Activated naive CD8-positive, alpha-beta T cell treated with anti-CD3 and anti-CD28 coated beads, Interleukin-2, amount 50 U/mL, for 24 hours (primary cell): ENCODE measurements at regions not wholly inside any gene's neighbourhood (a gene's known extent, or its start where the extent isn't known, plus 50 kb on each side); places are given as distances from the start of the nearest gene placed in this dataset.

ENCODE experiments used
- ATAC-seq: fragments of 150-1000 bp; cut with Tn5 transposase; one replicate; pipeline ENCODE4 v1.10.0; 2021
- DNase-seq: peaks from one replicate; pipeline ENCODE4 v3.0.0; 2021
- H3K27ac Mint-ChIP-seq: one replicate; pipeline ENCODE4 v1.8.0; 2021; ENCODE audit warnings: mild to moderate bottlenecking, mixed read lengths
- H3K27me3 Mint-ChIP-seq: one replicate; pipeline ENCODE4 v1.8.0; 2021; ENCODE audit warnings: mixed read lengths
- H3K36me3 Mint-ChIP-seq: one replicate; pipeline ENCODE4 v1.8.0; 2021; ENCODE audit warnings: low read depth, mixed read lengths
- H3K4me1 Mint-ChIP-seq: one replicate; pipeline ENCODE4 v1.8.0; 2021; ENCODE audit warnings: mixed read lengths
- H3K4me3 Mint-ChIP-seq: one replicate; pipeline ENCODE4 v1.8.0; 2021; ENCODE audit warnings: mild to moderate bottlenecking, moderate library complexity, mixed read lengths
- H3K9me3 Mint-ChIP-seq: one replicate; pipeline ENCODE4 v1.8.0; 2021; ENCODE audit warnings: mixed read lengths

DNA sequence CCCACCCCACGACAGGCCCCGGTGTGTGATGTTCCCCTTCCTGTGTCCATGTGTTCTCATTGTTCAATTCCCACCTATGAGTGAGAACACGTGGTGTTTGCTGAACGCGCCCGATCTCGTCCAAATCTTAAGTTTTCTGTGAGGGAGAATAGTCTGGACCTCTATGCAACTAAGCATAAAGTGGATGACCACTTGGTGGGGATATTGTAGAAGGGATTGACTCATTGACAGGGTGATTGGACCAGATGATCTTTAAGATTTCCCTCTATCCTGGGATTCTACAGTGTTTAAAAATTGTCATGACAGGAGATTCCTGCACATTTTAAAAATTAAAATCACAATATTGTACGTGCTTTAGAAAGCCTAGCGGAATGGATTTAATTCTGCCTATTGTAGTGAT lies 141.3 kb downstream of the TRMT11 start:
- ATAC-seq: no peak
- Mint-ChIP-seq H3K4me3 (no peak overlapping the region), H3K27me3 (no peaks in the 10 kb centered on the region), H3K4me1 (no peaks in the 10 kb centered on the region), H3K27ac (no peak overlapping the region), H3K9me3 (no peaks in the 10 kb centered on the region), H3K36me3 (peaks cover 18% of the 10 kb centered on the region)
- DNase-seq: no peak

- ATAC-seq: no peak
- H3K4me1 Mint-ChIP-seq: no peaks in the 10 kb centered on the region
- H3K4me3 Mint-ChIP-seq: no peak overlapping the region
Observed at GRCh38 chr6:126131246-126131645, 144.9 kb downstream of the TRMT11 start.

DNA sequence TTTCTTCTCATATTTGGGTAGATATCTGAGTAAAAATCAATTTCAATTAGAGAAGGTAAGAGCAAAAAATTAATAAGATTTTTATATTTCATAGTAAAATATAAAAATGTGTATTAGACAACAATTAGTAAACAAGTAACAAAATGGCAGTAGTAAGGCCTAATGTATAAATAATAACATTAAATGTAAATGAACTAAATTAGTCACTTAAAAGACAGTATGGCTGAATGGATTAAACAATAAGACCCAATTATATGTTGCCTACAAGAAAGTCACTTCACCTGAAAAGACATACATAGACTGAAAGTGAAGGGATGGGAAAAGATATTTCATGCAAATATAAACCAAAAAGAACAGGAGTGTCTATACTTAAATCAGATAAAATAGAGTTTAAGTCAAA lies 147.6 kb downstream of the TRMT11 start:
- no peaks in the 10 kb centered on the region for H3K27me3 Mint-ChIP-seq
- DNase-seq (no peak), ATAC-seq (no peak)
- peaks cover 25% of the 10 kb centered on the region for H3K36me3 Mint-ChIP-seq
- no peak overlapping the region for H3K4me3 Mint-ChIP-seq
- no peak overlapping the region for H3K27ac Mint-ChIP-seq
- peaks cover 22% of the 10 kb centered on the region for H3K9me3 Mint-ChIP-seq
- no peaks in the 10 kb centered on the region for H3K4me1 Mint-ChIP-seq

More at GRCh38 chr6:126131246-126131645, 144.9 kb downstream of the TRMT11 start:
- no peak for DNase-seq
- Mint-ChIP-seq H3K27ac (no peak overlapping the region), H3K36me3 (peaks cover 25% of the 10 kb centered on the region), H3K27me3 (no peaks in the 10 kb centered on the region), H3K9me3 (peaks cover 18% of the 10 kb centered on the region)

GRCh38 chr6:126134491-126134890 lies 148.2 kb downstream of the TRMT11 start:
- H3K9me3 Mint-ChIP-seq: peaks cover 22% of the 10 kb centered on the region
- DNase-seq (no peak), ATAC-seq (no peak)
- no peaks in the 10 kb centered on the region for H3K4me1 Mint-ChIP-seq
- no peak overlapping the region for H3K27ac Mint-ChIP-seq
- peaks cover 25% of the 10 kb centered on the region for H3K36me3 Mint-ChIP-seq
- no peak overlapping the region for H3K4me3 Mint-ChIP-seq
- no peaks in the 10 kb centered on the region for H3K27me3 Mint-ChIP-seq

- ATAC-seq (no peak), DNase-seq (no peak)
- H3K27ac Mint-ChIP-seq: no peak overlapping the region
- no peaks in the 10 kb centered on the region for H3K4me1 Mint-ChIP-seq
- no peak overlapping the region for H3K4me3 Mint-ChIP-seq
- H3K9me3 Mint-ChIP-seq: peaks cover 8% of the 10 kb centered on the region
- no peaks in the 10 kb centered on the region for H3K36me3 Mint-ChIP-seq
- H3K27me3 Mint-ChIP-seq: no peaks in the 10 kb centered on the region
Observed at GRCh38 chr6:126140015-126140414, 153.7 kb downstream of the TRMT11 start.

DNA sequence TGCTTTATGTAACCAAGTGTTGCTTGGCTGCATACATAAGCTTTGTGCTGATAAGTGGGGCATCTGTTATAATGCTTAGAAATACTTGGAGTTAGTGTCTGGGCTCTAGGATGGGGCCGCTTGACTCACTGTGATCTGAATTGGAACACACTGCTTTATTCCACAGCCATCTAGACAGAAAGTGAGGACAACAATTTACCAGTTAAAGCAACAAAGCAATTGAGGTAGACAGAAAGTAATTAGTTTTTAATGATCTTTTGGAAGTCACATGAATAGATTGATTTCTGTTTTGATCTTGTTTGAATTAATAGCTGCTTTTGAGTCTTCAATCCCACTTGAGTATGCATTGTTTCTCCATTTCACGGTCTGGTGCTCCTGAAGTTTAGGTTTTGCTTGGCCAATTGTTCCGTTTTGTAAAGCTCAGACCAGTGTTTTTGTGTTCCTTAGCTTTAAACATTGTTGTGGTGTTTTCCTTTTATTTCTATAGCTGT lies 157.5 kb downstream of the TRMT11 start:
- ATAC-seq (no peak), DNase-seq (no peak)
- no peak overlapping the region for H3K4me3 Mint-ChIP-seq
- no peaks in the 10 kb centered on the region for H3K27me3 Mint-ChIP-seq
- H3K9me3 Mint-ChIP-seq: no peaks in the 10 kb centered on the region
- no peak overlapping the region for H3K27ac Mint-ChIP-seq
- no peaks in the 10 kb centered on the region for H3K36me3 Mint-ChIP-seq
- H3K4me1 Mint-ChIP-seq: no peaks in the 10 kb centered on the region

GRCh38 chr6:126145351-126145750 lies 159.0 kb downstream of the TRMT11 start:
- no peaks in the 10 kb centered on the region for H3K4me1 Mint-ChIP-seq
- H3K27me3 Mint-ChIP-seq: no peaks in the 10 kb centered on the region
- ATAC-seq: no peak
- no peak overlapping the region for H3K27ac Mint-ChIP-seq
- no peak for DNase-seq
- no peak overlapping the region for H3K4me3 Mint-ChIP-seq
- H3K9me3 Mint-ChIP-seq: no peaks in the 10 kb centered on the region
- no peaks in the 10 kb centered on the region for H3K36me3 Mint-ChIP-seq

- no peak for ATAC-seq
- no peak overlapping the region for H3K4me3 Mint-ChIP-seq
- H3K27me3 Mint-ChIP-seq: no peaks in the 10 kb centered on the region
- H3K4me1 Mint-ChIP-seq: no peaks in the 10 kb centered on the region
- no peak for DNase-seq
- H3K36me3 Mint-ChIP-seq: no peaks in the 10 kb centered on the region
- no peaks in the 10 kb centered on the region for H3K9me3 Mint-ChIP-seq
- no peak overlapping the region for H3K27ac Mint-ChIP-seq
Observed at GRCh38 chr6:126147291-126147815, 161.0 kb downstream of the TRMT11 start.

GRCh38 chr6:126148853-126149252 lies 162.5 kb downstream of the TRMT11 start:
- Mint-ChIP-seq H3K9me3 (no peaks in the 10 kb centered on the region), H3K27me3 (no peaks in the 10 kb centered on the region), H3K4me1 (no peaks in the 10 kb centered on the region), H3K4me3 (no peak overlapping the region), H3K36me3 (no peaks in the 10 kb centered on the region), H3K27ac (no peak overlapping the region)
- no peak for ATAC-seq
- no peak for DNase-seq

- DNase-seq: no peak
- no peaks in the 10 kb centered on the region for H3K9me3 Mint-ChIP-seq
- H3K36me3 Mint-ChIP-seq: no peaks in the 10 kb centered on the region
- H3K27me3 Mint-ChIP-seq: no peaks in the 10 kb centered on the region
- no peak overlapping the region for H3K4me3 Mint-ChIP-seq
- peaks cover 5% of the 10 kb centered on the region for H3K4me1 Mint-ChIP-seq
- ATAC-seq: no peak
- no peak overlapping the region for H3K27ac Mint-ChIP-seq
Observed at GRCh38 chr6:126152372-126152745, 166.0 kb downstream of the TRMT11 start.

DNA sequence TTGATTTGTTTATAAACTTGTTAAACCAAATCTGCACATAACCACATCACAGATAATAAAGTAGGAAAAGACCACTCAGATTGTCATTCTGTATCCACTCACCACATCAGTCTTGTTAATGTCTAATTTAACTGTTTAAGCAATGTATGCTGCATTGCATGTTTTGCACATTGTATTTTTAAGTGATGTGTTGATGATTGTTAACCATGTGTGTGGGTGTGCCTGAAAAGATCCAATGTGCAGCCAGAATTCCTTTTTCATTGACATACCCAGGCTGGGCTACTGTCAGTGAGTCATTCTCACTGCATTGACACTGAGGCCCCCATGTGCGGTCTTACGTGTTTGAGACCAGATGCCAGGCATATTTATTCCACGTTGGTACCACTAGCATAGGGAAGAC lies 167.3 kb downstream of the TRMT11 start:
- no peaks in the 10 kb centered on the region for H3K27me3 Mint-ChIP-seq
- no peak overlapping the region for H3K4me3 Mint-ChIP-seq
- ATAC-seq (no peak), DNase-seq (no peak)
- no peaks in the 10 kb centered on the region for H3K9me3 Mint-ChIP-seq
- no peak overlapping the region for H3K27ac Mint-ChIP-seq
- H3K36me3 Mint-ChIP-seq: no peaks in the 10 kb centered on the region
- peaks cover 5% of the 10 kb centered on the region for H3K4me1 Mint-ChIP-seq

- Mint-ChIP-seq H3K27me3 (no peaks in the 10 kb centered on the region), H3K9me3 (no peaks in the 10 kb centered on the region), H3K4me1 (peaks cover 5% of the 10 kb centered on the region), H3K4me3 (no peak overlapping the region), H3K27ac (no peak overlapping the region), H3K36me3 (peaks cover 2% of the 10 kb centered on the region)
- no peak for ATAC-seq
- no peak for DNase-seq
Observed at GRCh38 chr6:126156973-126157372, 170.6 kb downstream of the TRMT11 start.

DNA sequence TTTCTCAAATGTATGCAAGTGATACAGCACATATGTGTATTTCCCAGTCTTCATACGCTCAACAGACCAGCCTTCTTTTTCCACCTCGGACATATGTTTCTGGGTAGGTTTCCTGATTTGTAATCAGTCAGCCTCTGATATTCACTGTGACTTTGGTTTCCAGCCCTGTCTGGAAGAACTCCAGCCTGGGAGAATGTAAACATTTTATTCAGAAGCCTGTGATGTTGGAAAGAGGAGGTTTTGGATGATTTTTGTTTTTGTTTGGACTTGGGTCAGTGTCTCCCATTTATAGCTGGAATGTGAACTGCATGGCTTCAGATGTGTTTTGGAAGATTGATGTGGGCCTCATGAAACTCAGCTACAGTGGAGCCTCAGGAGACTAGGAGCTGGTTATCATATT lies 172.2 kb upstream of the CENPW start:
- Mint-ChIP-seq H3K27ac (no peak overlapping the region), H3K9me3 (peaks cover 12% of the 10 kb centered on the region), H3K27me3 (no peaks in the 10 kb centered on the region), H3K36me3 (peaks cover 11% of the 10 kb centered on the region), H3K4me1 (no peaks in the 10 kb centered on the region), H3K4me3 (no peak overlapping the region)
- ATAC-seq (no peak), DNase-seq (no peak)

DNA sequence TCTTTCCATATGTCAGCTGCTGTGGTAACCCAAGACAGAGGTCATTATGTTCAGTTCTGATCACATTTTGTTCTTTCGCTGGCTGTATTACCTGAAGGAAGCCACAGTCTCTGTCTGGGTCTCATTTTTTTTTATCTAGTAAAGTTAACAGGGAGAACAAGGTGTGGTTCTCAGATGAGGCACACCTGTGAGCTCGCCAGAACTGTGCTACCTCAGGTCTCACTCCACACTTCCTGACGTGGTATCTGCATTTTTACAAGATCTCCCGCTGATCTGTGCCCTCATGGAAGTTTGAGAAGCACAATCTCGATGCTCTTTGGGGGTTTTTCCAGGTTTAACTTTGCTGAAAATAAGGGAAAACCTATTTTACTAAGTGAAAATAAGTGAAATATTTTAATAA lies 169.5 kb upstream of the CENPW start:
- no peaks in the 10 kb centered on the region for H3K36me3 Mint-ChIP-seq
- H3K9me3 Mint-ChIP-seq: no peaks in the 10 kb centered on the region
- ATAC-seq (no peak), DNase-seq (no peak)
- H3K4me3 Mint-ChIP-seq: no peak overlapping the region
- H3K4me1 Mint-ChIP-seq: no peaks in the 10 kb centered on the region
- H3K27me3 Mint-ChIP-seq: no peaks in the 10 kb centered on the region
- H3K27ac Mint-ChIP-seq: no peak overlapping the region

DNA sequence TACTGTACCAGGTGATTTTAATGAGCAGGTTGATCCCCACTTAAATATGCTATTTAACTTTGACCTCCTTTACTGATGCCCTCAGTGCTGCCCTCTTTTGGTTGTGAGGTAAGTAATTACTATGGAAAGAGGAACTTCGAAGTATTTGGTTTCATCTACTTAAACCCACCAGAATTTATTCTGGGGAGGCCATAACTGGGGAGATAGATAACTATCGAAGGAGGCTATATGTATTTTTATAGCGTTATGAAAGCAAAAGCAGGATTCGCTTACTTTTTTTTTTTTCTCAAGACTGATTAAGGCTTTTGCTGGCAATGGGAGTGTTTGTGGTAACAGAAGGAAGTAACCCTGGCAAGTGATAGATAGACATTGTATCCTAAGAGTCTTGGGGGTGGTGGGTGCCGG lies 168.9 kb upstream of the CENPW start:
- Mint-ChIP-seq H3K27me3 (no peaks in the 10 kb centered on the region), H3K4me1 (no peaks in the 10 kb centered on the region), H3K9me3 (no peaks in the 10 kb centered on the region), H3K4me3 (no peak overlapping the region), H3K27ac (no peak overlapping the region), H3K36me3 (no peaks in the 10 kb centered on the region)
- DNase-seq: peak; percentile 18
- ATAC-seq: no peak

DNA sequence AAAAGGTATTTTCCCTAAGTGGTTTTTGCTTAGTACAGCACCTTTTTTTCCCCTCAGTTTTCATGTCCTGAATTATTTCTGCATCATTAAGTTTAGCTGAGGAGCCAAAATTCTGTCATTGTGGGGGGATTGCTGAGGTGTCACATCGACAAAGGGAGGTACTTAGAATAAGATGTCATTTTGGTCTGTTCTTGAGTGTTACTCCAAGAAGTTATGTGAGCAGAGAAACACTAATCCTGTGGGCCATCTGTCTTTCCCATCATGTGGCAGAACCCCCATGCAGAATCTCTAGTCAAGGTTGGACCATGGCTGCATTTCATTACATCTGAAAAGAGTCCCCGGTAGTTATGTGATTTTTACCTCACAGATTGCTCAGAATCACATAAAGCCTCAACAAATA lies 167.8 kb upstream of the CENPW start:
- no peaks in the 10 kb centered on the region for H3K4me1 Mint-ChIP-seq
- ATAC-seq (no peak), DNase-seq (no peak)
- no peak overlapping the region for H3K4me3 Mint-ChIP-seq
- no peaks in the 10 kb centered on the region for H3K36me3 Mint-ChIP-seq
- no peak overlapping the region for H3K27ac Mint-ChIP-seq
- H3K27me3 Mint-ChIP-seq: no peaks in the 10 kb centered on the region
- H3K9me3 Mint-ChIP-seq: no peaks in the 10 kb centered on the region
